ENCODE measurements at regions not wholly inside any gene's neighbourhood (a gene's known extent, or its start where the extent isn't known, plus 50 kb on each side); places are given as distances from the start of the nearest gene placed in this dataset.

- no peak for TF ChIP-seq MAFK (IDR thresholded peaks at IDR 0.05; ENCODE audit: low read depth, low read length)
- no peak for TF ChIP-seq RNF2 (IDR thresholded peaks at IDR 0.05; ENCODE audit: borderline replicate concordance, low read depth, low read length, missing control alignments, poor library complexity, severe bottlenecking)
- no peak for TF ChIP-seq POLR2AphosphoS5 (IDR thresholded peaks at IDR 0.05; ENCODE audit: low read depth, low read length)
- no peak for TF ChIP-seq RXRA (IDR thresholded peaks at IDR 0.05; ENCODE audit: insufficient read depth, low read depth, low read length)
- no peak for TF ChIP-seq SRF (IDR thresholded peaks at IDR 0.05; ENCODE audit: low read depth, low read length)
- no peak for TF ChIP-seq ATF2 (IDR thresholded peaks at IDR 0.05; ENCODE audit: low read length)
- TF ChIP-seq SP2 (IDR thresholded peaks at IDR 0.05; ENCODE audit: low read length): no peak
- TF ChIP-seq SP1 (IDR thresholded peaks at IDR 0.05; ENCODE audit: low read depth, low read length): no peak
- TF ChIP-seq KDM4A (IDR thresholded peaks at IDR 0.05; ENCODE audit: low read depth, low read length, severe bottlenecking): peak; percentile 94
- TF ChIP-seq GABPA (IDR thresholded peaks at IDR 0.05; ENCODE audit: borderline replicate concordance, insufficient read depth, low read length): peak; percentile 23; the same call in 1 of the 2 replicates
- no peak for TF ChIP-seq JUN (IDR thresholded peaks at IDR 0.05; ENCODE audit: low read depth, low read length)
Measured at GRCh38 chr2:172234716-172235691, 132.3 kb upstream of the DLX2 start (continued).
